Glutamatergic neuron (in vitro differentiated cells): ENCODE measurements at regions not wholly inside any gene's neighbourhood (a gene's known extent, or its start where the extent isn't known, plus 50 kb on each side); places are given as distances from the start of the nearest gene placed in this dataset.

Source experiments
- DNase-seq: peaks from one replicate; pipeline ENCODE4 v3.0.0; 2022
- H3K27ac Mint-ChIP-seq: one replicate; pipeline ENCODE4 v1.8.0; 2020; ENCODE audit warnings: mild to moderate bottlenecking, mixed read lengths, inconsistent platforms; ENCODE audit not compliant: unreplicated experiment
- H3K27me3 Mint-ChIP-seq: one replicate; pipeline ENCODE4 v1.8.0; 2020; ENCODE audit warnings: mild to moderate bottlenecking, moderate library complexity, mixed read lengths, inconsistent platforms; ENCODE audit not compliant: unreplicated experiment
- H3K36me3 Mint-ChIP-seq: one replicate; pipeline ENCODE4 v1.8.0; 2020; ENCODE audit warnings: mild to moderate bottlenecking, mixed read lengths, inconsistent platforms; ENCODE audit not compliant: unreplicated experiment
- H3K4me1 Mint-ChIP-seq: one replicate; pipeline ENCODE4 v1.8.0; 2020; ENCODE audit warnings: mild to moderate bottlenecking, low read depth, mixed read lengths, inconsistent platforms; ENCODE audit not compliant: unreplicated experiment
- H3K4me3 Mint-ChIP-seq: one replicate; pipeline ENCODE4 v1.8.0; 2020; ENCODE audit warnings: mild to moderate bottlenecking, mixed read lengths, inconsistent platforms; ENCODE audit not compliant: unreplicated experiment
- H3K9me3 Mint-ChIP-seq: one replicate; pipeline ENCODE4 v1.8.0; 2020; ENCODE audit warnings: mild to moderate bottlenecking, moderate library complexity, mixed read lengths, inconsistent platforms; ENCODE audit not compliant: unreplicated experiment
- CTCF ChIP-seq: fragments of 200-600 bp; sonication (generic); IDR thresholded peaks from one replicate; pipeline ENCODE4 v1.5.0; 2021; ENCODE audit not compliant: partially characterized antibody, unreplicated experiment

GRCh38 chr5:96340357-96340756 is 92.7 kb downstream of the PCSK1 start:
- H3K9me3 Mint-ChIP-seq: no peaks in the 10 kb centered on the region
- H3K27me3 Mint-ChIP-seq: no peaks in the 10 kb centered on the region
- H3K36me3 Mint-ChIP-seq: no peaks in the 10 kb centered on the region
- no peak overlapping the region for H3K27ac Mint-ChIP-seq
- no peak for DNase-seq
- no peak for TF ChIP-seq CTCF
- peaks cover 1% of the 10 kb centered on the region for H3K4me1 Mint-ChIP-seq
- no peak overlapping the region for H3K4me3 Mint-ChIP-seq

GRCh38 chr5:96339862-96340261 is 93.2 kb downstream of the PCSK1 start:
- H3K4me1 Mint-ChIP-seq: peaks cover 1% of the 10 kb centered on the region
- no peaks in the 10 kb centered on the region for H3K36me3 Mint-ChIP-seq
- no peak overlapping the region for H3K27ac Mint-ChIP-seq
- no peak for DNase-seq
- H3K9me3 Mint-ChIP-seq: no peaks in the 10 kb centered on the region
- no peak for TF ChIP-seq CTCF
- no peaks in the 10 kb centered on the region for H3K27me3 Mint-ChIP-seq
- no peak overlapping the region for H3K4me3 Mint-ChIP-seq

GRCh38 chr5:96338624-96339415 is 94.2 kb downstream of the PCSK1 start:
- Mint-ChIP-seq H3K4me1 (peaks cover 1% of the 10 kb centered on the region), H3K36me3 (no peaks in the 10 kb centered on the region), H3K9me3 (no peaks in the 10 kb centered on the region), H3K27ac (no peak overlapping the region), H3K27me3 (no peaks in the 10 kb centered on the region), H3K4me3 (no peak overlapping the region)
- DNase-seq: no peak
- no peak for TF ChIP-seq CTCF

GRCh38 chr5:96338091-96338490 is 95.0 kb downstream of the PCSK1 start:
- Mint-ChIP-seq H3K27me3 (no peaks in the 10 kb centered on the region), H3K4me1 (peaks cover 2% of the 10 kb centered on the region)
- no peak for TF ChIP-seq CTCF

GRCh38 chr5:96337048-96337781 is 95.8 kb downstream of the PCSK1 start:
- Mint-ChIP-seq H3K4me1 (peaks cover 6% of the 10 kb centered on the region), H3K4me3 (no peak overlapping the region), H3K36me3 (no peaks in the 10 kb centered on the region), H3K9me3 (no peaks in the 10 kb centered on the region), H3K27me3 (peaks cover 2% of the 10 kb centered on the region), H3K27ac (no peak overlapping the region)
- DNase-seq: no peak
- TF ChIP-seq CTCF: no peak

More at GRCh38 chr5:96338091-96338490, 95.0 kb downstream of the PCSK1 start:
- no peak overlapping the region for H3K27ac Mint-ChIP-seq
- H3K4me3 Mint-ChIP-seq: no peak overlapping the region
- H3K36me3 Mint-ChIP-seq: no peaks in the 10 kb centered on the region
- no peak for DNase-seq
- H3K9me3 Mint-ChIP-seq: no peaks in the 10 kb centered on the region
